Sigmoid colon (tissue), 4 donors: ENCODE measurements at regions not wholly inside any gene's neighbourhood (a gene's known extent, or its start where the extent isn't known, plus 50 kb on each side); places are given as distances from the start of the nearest gene placed in this dataset.

Experiments used
- CTCF ChIP-seq, 4 experiments: fragments of 450-650 bp in 3 of 4; fragments of 200-600 bp in 1 of 4; IDR thresholded peaks; one replicate each; pipeline ENCODE4 v1.5.1; 2016 to 2019; ENCODE audit warnings: antibody characterized with exemption in 4 of 4, mild to moderate bottlenecking in 3 of 4, moderate library complexity in 2 of 4
- POLR2AphosphoS5 ChIP-seq, 4 donors: sonication (generic); formaldehyde crosslinking; IDR thresholded peaks; one replicate each; pipeline ENCODE4 v1.6.1; 2017; ENCODE audit warnings: antibody characterized with exemption in 4 of 4

GRCh38 chr12:126496201-126496600, 1431.0 kb downstream of the AACS start:
- TF ChIP-seq POLR2AphosphoS5 (IDR thresholded peaks at IDR 0.05), result no peak
- TF ChIP-seq CTCF (IDR thresholded peaks at IDR 0.05), result no peak
